Astrocyte of the cerebellum (primary cell): ENCODE measurements at regions not wholly inside any gene's neighbourhood (a gene's known extent, or its start where the extent isn't known, plus 50 kb on each side); places are given as distances from the start of the nearest gene placed in this dataset.

Experiments used
- DNase-seq: peaks from one replicate; pipeline ENCODE4 v3.0.0-alpha.2; 2011; ENCODE audit warnings: low read depth
- H3K4me3 ChIP-seq: 2 replicates; pipeline ENCODE4 v1.5.1; 2011; ENCODE audit warnings: mild to moderate bottlenecking, low read depth, low read length, moderate library complexity
- in situ Hi-C: cut with HindIII; loops from 2 replicates; pipeline ENCODE4 v1.10.0; 2017; ENCODE audit warnings: low sequenced_read_pairs
- TF ChIP-seq, protein P1 (sequence below): IDR thresholded peaks from 2 replicates; pipeline ENCODE4 v1.5.1; 2012; ENCODE audit warnings: low read length, low read depth, moderate library complexity, mild to moderate bottlenecking; ENCODE audit errors: missing control alignments

- TF ChIP-seq, protein P1, sequence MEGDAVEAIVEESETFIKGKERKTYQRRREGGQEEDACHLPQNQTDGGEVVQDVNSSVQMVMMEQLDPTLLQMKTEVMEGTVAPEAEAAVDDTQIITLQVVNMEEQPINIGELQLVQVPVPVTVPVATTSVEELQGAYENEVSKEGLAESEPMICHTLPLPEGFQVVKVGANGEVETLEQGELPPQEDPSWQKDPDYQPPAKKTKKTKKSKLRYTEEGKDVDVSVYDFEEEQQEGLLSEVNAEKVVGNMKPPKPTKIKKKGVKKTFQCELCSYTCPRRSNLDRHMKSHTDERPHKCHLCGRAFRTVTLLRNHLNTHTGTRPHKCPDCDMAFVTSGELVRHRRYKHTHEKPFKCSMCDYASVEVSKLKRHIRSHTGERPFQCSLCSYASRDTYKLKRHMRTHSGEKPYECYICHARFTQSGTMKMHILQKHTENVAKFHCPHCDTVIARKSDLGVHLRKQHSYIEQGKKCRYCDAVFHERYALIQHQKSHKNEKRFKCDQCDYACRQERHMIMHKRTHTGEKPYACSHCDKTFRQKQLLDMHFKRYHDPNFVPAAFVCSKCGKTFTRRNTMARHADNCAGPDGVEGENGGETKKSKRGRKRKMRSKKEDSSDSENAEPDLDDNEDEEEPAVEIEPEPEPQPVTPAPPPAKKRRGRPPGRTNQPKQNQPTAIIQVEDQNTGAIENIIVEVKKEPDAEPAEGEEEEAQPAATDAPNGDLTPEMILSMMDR = no peak
- no peak overlapping the region for H3K4me3 ChIP-seq
- DNase-seq = no peak
- in situ Hi-C loops = no loop called here
These were observed 56.6 kb upstream of the WDR1 start for GRCh38 chr4:10173037-10173753.

- DNase-seq = no peak
- TF ChIP-seq, protein P1 = no peak
- no peak overlapping the region for H3K4me3 ChIP-seq
- in situ Hi-C loops = no loop called here
These were observed 55.8 kb upstream of the WDR1 start for GRCh38 chr4:10172278-10172921.

- no peak overlapping the region for H3K4me3 ChIP-seq
- DNase-seq = no peak
- TF ChIP-seq, protein P1 = no peak
- in situ Hi-C loops = no loop called here
These were observed 54.5 kb upstream of the WDR1 start for GRCh38 chr4:10171055-10171454.

DNA sequence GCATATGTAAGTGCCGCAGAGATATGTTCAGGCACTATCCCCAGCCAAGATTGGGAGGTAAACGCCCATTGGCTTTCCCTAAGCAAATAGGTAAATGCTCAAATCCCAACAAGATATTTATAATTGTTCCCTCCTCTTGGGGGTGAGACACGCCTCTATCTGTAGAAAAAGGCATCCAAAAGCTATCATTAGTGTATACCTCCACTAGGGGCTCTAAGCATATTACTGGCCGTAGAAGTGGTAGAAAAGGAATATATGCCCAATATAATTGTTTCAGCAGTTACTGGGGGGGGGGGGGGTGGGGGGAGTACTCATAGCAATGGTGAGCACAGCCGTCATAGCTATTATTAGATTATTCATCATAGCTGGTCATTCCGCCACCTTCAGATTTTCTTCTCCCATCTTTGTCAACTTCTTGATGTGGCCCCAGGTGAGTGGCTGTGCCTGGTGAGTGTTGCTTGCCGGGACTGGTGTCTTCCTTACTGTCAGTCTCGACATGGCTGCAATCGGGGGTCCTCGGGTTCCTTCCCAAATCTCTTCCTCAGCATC is 53.3 kb upstream of the WDR1 start:
- no peak for DNase-seq
- in situ Hi-C loops = loop anchor here (5.0 kb wide), 1 partner anchor 377 kb away; no protein-coding TSS in a partner anchor
- H3K4me3 ChIP-seq = no peak overlapping the region
- TF ChIP-seq, protein P1 = no peak

DNA sequence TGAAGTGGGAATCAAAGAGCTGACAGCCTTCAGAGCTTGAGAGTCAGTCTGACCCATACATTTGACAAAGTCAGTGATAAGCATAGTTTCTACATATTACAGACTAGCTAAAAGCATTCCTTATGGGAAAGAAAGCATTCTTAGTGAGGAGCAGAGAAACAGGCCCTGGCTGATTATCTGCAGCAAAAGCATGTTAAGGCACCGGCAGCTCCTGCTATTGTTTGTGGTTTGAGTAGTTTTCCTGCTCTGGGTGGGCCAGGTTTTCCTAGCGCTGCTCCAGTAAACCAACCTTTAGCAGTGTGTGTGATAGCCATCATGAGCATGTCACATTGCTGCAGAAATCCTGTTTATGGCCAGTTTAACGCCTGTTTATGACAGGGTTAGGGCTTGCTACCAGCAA is 51.6 kb upstream of the WDR1 start:
- in situ Hi-C loops = loop anchor here (5.0 kb wide), 1 partner anchor 379 kb away; no protein-coding TSS in a partner anchor
- TF ChIP-seq, protein P1 = no peak
- no peak for DNase-seq
- H3K4me3 ChIP-seq = no peak overlapping the region

- no peak overlapping the region for H3K4me3 ChIP-seq
- in situ Hi-C loops = loop anchor here (5.0 kb wide), 1 partner anchor 380 kb away; no protein-coding TSS in a partner anchor
- TF ChIP-seq, protein P1 = no peak
- no peak for DNase-seq
These were observed 50.6 kb upstream of the WDR1 start for GRCh38 chr4:10167201-10167600.
